GM21381 (cell line): ENCODE measurements at regions not wholly inside any gene's neighbourhood (a gene's known extent, or its start where the extent isn't known, plus 50 kb on each side); places are given as distances from the start of the nearest gene placed in this dataset.
"Not testable (repeated sequence)": the region's sequence is repeated elsewhere in the genome, so short reads cannot be mapped to it uniquely, and the experiment has no call there.

Experiments
- ATAC-seq: cut with Tn5 transposase; IDR thresholded peaks from one replicate; pipeline ENCODE4 v1.9.1; 2021; ENCODE audit warnings: mild to moderate bottlenecking, moderate library complexity; ENCODE audit not compliant: unreplicated experiment

GRCh38 chr18:64369830-64370440, 221.0 kb upstream of the LINC00305 start:
- not testable (repeated sequence) for ATAC-seq

- ATAC-seq, result no peak
Measured at GRCh38 chr18:64365106-64365505, 216.2 kb upstream of the LINC00305 start.

GRCh38 chr18:64337673-64338072, 188.8 kb upstream of the LINC00305 start:
- no peak for ATAC-seq

GRCh38 chr18:64337018-64337417, 188.1 kb upstream of the LINC00305 start:
- ATAC-seq, result no peak

- ATAC-seq, result no peak
Measured at GRCh38 chr18:64334748-64335147, 185.9 kb upstream of the LINC00305 start.

GRCh38 chr18:64333584-64333983, 184.7 kb upstream of the LINC00305 start:
- ATAC-seq, result no peak

- ATAC-seq, result no peak
Measured at GRCh38 chr18:64332835-64333234, 183.9 kb upstream of the LINC00305 start.

- ATAC-seq, result no peak
Measured at GRCh38 chr18:64331419-64331818, 182.5 kb upstream of the LINC00305 start.

GRCh38 chr18:64330931-64331330, 182.0 kb upstream of the LINC00305 start:
- ATAC-seq, result no peak

- ATAC-seq, result no peak
Measured at GRCh38 chr18:64330161-64330560, 181.3 kb upstream of the LINC00305 start.

GRCh38 chr18:64322189-64322588, 173.3 kb upstream of the LINC00305 start:
- no peak for ATAC-seq

GRCh38 chr18:64318547-64318946, 169.7 kb upstream of the LINC00305 start:
- ATAC-seq, result no peak

GRCh38 chr18:64311859-64312258, 163.0 kb upstream of the LINC00305 start:
- ATAC-seq, result no peak

- no peak for ATAC-seq
Measured at GRCh38 chr18:64295839-64296238, 147.0 kb upstream of the LINC00305 start.

GRCh38 chr18:64294967-64295366, 146.1 kb upstream of the LINC00305 start:
- no peak for ATAC-seq

GRCh38 chr18:64288432-64288831, 139.5 kb upstream of the LINC00305 start:
- no peak for ATAC-seq

GRCh38 chr18:64287926-64288325, 139.0 kb upstream of the LINC00305 start:
- ATAC-seq, result no peak

- no peak for ATAC-seq
Measured at GRCh38 chr18:64283059-64283458, 134.2 kb upstream of the LINC00305 start.

GRCh38 chr18:64278026-64278425, 129.1 kb upstream of the LINC00305 start:
- ATAC-seq, result no peak

GRCh38 chr18:64276311-64277090, 127.6 kb upstream of the LINC00305 start:
- ATAC-seq, result no peak

GRCh38 chr18:64275593-64276300, 126.9 kb upstream of the LINC00305 start:
- no peak for ATAC-seq

GRCh38 chr18:64273724-64274123, 124.8 kb upstream of the LINC00305 start:
- no peak for ATAC-seq
